NCI-H2196 treated with DMSO at 0.1 percent for 48 hours (cell line): ENCODE measurements at regions not wholly inside any gene's neighbourhood (a gene's known extent, or its start where the extent isn't known, plus 50 kb on each side); places are given as distances from the start of the nearest gene placed in this dataset.
"Not testable (repeated sequence)": the region's sequence is repeated elsewhere in the genome, so short reads cannot be mapped to it uniquely, and the experiment has no call there.

Source experiments
- DNase-seq: peaks from one replicate; lab custom pipeline; 2025; ENCODE audit not compliant: unreplicated experiment; lab: John Stamatoyannopoulos, UW

GRCh38 chr13:83825676-83826075 is 56.6 kb downstream of the SLITRK1 start:
- no peak for DNase-seq

GRCh38 chr13:83824560-83824959 is 57.7 kb downstream of the SLITRK1 start:
- no peak for DNase-seq

GRCh38 chr13:83824120-83824519 is 58.2 kb downstream of the SLITRK1 start:
- DNase-seq, result no peak

GRCh38 chr13:83819611-83820010 is 62.7 kb downstream of the SLITRK1 start:
- no peak for DNase-seq

- no peak for DNase-seq
Observed at GRCh38 chr13:83819156-83819555, 63.1 kb downstream of the SLITRK1 start.

GRCh38 chr13:83816081-83816480 is 66.2 kb downstream of the SLITRK1 start:
- DNase-seq, result no peak

- no peak for DNase-seq
Observed at GRCh38 chr13:83815598-83815997, 66.7 kb downstream of the SLITRK1 start.

- DNase-seq, result no peak
Observed at GRCh38 chr13:83810136-83810535, 72.1 kb downstream of the SLITRK1 start.

GRCh38 chr13:83804356-83804962 is 77.8 kb downstream of the SLITRK1 start:
- DNase-seq, result no peak

GRCh38 chr13:83798731-83799130 is 83.5 kb downstream of the SLITRK1 start:
- DNase-seq, result no peak

GRCh38 chr13:83796364-83796763 is 85.9 kb downstream of the SLITRK1 start:
- no peak for DNase-seq

- no peak for DNase-seq
Observed at GRCh38 chr13:83794583-83794982, 87.7 kb downstream of the SLITRK1 start.

GRCh38 chr13:83780227-83780626 is 102.0 kb downstream of the SLITRK1 start:
- DNase-seq, result no peak

GRCh38 chr13:83773961-83774360 is 108.3 kb downstream of the SLITRK1 start:
- no peak for DNase-seq

GRCh38 chr13:83765796-83766195 is 116.5 kb downstream of the SLITRK1 start:
- DNase-seq, result no peak

- no peak for DNase-seq
Observed at GRCh38 chr13:83761631-83762030, 120.6 kb downstream of the SLITRK1 start.

GRCh38 chr13:83755210-83755609 is 127.1 kb downstream of the SLITRK1 start:
- not testable (repeated sequence) for DNase-seq

GRCh38 chr13:83753912-83754624 is 128.2 kb downstream of the SLITRK1 start:
- DNase-seq, result no peak

- no peak for DNase-seq
Observed at GRCh38 chr13:83752141-83752540, 130.1 kb downstream of the SLITRK1 start.

- no peak for DNase-seq
Observed at GRCh38 chr13:83740622-83741021, 141.7 kb downstream of the SLITRK1 start.

GRCh38 chr13:83738407-83738806 is 143.9 kb downstream of the SLITRK1 start:
- no peak for DNase-seq

- DNase-seq, result no peak
Observed at GRCh38 chr13:83733293-83733692, 149.0 kb downstream of the SLITRK1 start.

GRCh38 chr13:83732755-83733154 is 149.5 kb downstream of the SLITRK1 start:
- DNase-seq, result no peak
